ENCODE measurements at regions not wholly inside any gene's neighbourhood (a gene's known extent, or its start where the extent isn't known, plus 50 kb on each side); places are given as distances from the start of the nearest gene placed in this dataset.

GRCh38 chr18:50473881-50474280, 86.0 kb upstream of the MAPK4 start:
- H3K4me3 ChIP-seq: no peak overlapping the region
- H3K4me1 ChIP-seq: no peaks in the 10 kb centered on the region
- TF ChIP-seq, protein P1, sequence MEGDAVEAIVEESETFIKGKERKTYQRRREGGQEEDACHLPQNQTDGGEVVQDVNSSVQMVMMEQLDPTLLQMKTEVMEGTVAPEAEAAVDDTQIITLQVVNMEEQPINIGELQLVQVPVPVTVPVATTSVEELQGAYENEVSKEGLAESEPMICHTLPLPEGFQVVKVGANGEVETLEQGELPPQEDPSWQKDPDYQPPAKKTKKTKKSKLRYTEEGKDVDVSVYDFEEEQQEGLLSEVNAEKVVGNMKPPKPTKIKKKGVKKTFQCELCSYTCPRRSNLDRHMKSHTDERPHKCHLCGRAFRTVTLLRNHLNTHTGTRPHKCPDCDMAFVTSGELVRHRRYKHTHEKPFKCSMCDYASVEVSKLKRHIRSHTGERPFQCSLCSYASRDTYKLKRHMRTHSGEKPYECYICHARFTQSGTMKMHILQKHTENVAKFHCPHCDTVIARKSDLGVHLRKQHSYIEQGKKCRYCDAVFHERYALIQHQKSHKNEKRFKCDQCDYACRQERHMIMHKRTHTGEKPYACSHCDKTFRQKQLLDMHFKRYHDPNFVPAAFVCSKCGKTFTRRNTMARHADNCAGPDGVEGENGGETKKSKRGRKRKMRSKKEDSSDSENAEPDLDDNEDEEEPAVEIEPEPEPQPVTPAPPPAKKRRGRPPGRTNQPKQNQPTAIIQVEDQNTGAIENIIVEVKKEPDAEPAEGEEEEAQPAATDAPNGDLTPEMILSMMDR (IDR thresholded peaks at IDR 0.05): no peak
- TF ChIP-seq POLR2A (IDR thresholded peaks at IDR 0.05): no peak
- WGBS, 2 donors: 80 to 89% methylated on average over 1 to 3 of the region's 5 CpGs
- H3K27me3 ChIP-seq: peaks cover 0 to 11% (median 0%) of the 10 kb centered on the region in 4 donors
- H3K9me3 ChIP-seq: no peaks in the 10 kb centered on the region
- no peaks in the 10 kb centered on the region for H3K36me3 ChIP-seq
- no peak for DNase-seq
- H3K27ac ChIP-seq: no peak overlapping the region
- intact Hi-C loops (cut with DNase I): no loop called here

- Histone ChIP-seq H3K36me3 (no peaks in the 10 kb centered on the region), H3K9me3 (no peaks in the 10 kb centered on the region), H3K4me1 (no peaks in the 10 kb centered on the region), H3K27ac (no peak overlapping the region), H3K27me3 (peaks cover 0 to 11% (median 0%) of the 10 kb centered on the region in 4 donors), H3K4me3 (no peak overlapping the region)
- DNase-seq: no peak
- intact Hi-C loops (cut with DNase I): no loop called here
- TF ChIP-seq POLR2A (IDR thresholded peaks at IDR 0.05): no peak
- TF ChIP-seq, protein P1 (IDR thresholded peaks at IDR 0.05): no peak
- 21 to 45% methylated on average over 3 to 4 of the region's 4 CpGs for WGBS, 2 donors
These were observed 84.2 kb upstream of the MAPK4 start for GRCh38 chr18:50475538-50476193.

GRCh38 chr18:50492097-50492496, 67.8 kb upstream of the MAPK4 start:
- TF ChIP-seq, protein P1 (IDR thresholded peaks at IDR 0.05): no peak
- no peak for TF ChIP-seq POLR2A (IDR thresholded peaks at IDR 0.05)
- no peak for DNase-seq
- Histone ChIP-seq H3K27me3 (no peaks in the 10 kb centered on the region), H3K36me3 (no peaks in the 10 kb centered on the region), H3K27ac (no peak overlapping the region), H3K4me1 (no peaks in the 10 kb centered on the region), H3K4me3 (no peak overlapping the region), H3K9me3 (no peaks in the 10 kb centered on the region)
- intact Hi-C loops (cut with DNase I): no loop called here
- 49 to 75% methylated on average over 2 of the region's 2 CpGs for WGBS, 2 donors

DNA sequence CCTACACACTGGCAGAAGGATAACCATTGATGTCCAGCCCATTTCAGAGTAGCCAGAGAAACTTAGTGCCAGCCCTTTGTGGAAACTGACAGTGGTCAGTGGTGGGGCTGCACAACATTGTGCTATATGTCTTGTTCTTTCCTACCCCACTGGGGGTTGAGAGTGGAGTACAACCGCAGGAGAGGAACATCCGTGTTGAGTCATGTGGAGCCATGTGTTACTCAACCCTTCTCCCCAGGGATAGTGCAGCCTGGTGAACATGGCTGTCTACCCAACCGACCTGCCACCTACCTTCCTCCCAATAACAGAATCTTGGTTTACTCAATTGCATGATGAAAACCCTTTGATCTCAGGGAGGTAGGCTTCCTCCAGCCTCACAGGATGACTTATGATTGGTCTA, 65.3 kb upstream of the MAPK4 start:
- DNase-seq: no peak
- H3K4me3 ChIP-seq: no peak overlapping the region
- no peak overlapping the region for H3K27ac ChIP-seq
- TF ChIP-seq POLR2A (IDR thresholded peaks at IDR 0.05): no peak
- TF ChIP-seq, protein P1 (IDR thresholded peaks at IDR 0.05): no peak
- WGBS, 2 donors: 80 to 81% methylated on average over 3 of the region's 3 CpGs
- intact Hi-C loops (cut with DNase I): no loop called here
- H3K27me3 ChIP-seq: no peaks in the 10 kb centered on the region
- H3K9me3 ChIP-seq: no peaks in the 10 kb centered on the region
- H3K36me3 ChIP-seq: no peaks in the 10 kb centered on the region
- no peaks in the 10 kb centered on the region for H3K4me1 ChIP-seq

DNA sequence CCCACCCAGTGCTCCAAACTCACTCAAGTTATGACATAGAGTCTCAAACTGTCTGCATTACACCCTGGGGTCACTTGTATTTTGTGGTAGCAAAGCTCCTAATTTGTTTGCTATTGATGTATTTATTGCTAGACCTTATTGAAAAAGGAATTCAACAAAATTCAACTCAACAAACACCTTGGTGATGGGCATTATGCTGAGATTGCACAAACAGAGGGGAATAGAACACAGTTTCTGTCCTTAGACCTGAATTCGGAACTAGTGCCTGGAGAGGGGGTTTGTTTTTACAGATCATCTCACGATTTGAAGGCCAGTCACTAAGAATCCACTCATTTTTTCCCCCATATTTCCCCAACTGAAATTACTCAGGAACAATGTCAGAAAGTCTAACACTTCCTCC, 53.5 kb upstream of the MAPK4 start:
- 53 to 69% methylated on average over 2 of the region's 2 CpGs for WGBS, 2 donors
- no peaks in the 10 kb centered on the region for H3K4me1 ChIP-seq
- no peaks in the 10 kb centered on the region for H3K36me3 ChIP-seq
- no peak overlapping the region for H3K27ac ChIP-seq
- peaks cover 0 to 7% (median 0%) of the 10 kb centered on the region in 4 donors for H3K27me3 ChIP-seq
- H3K4me3 ChIP-seq: no peak overlapping the region
- intact Hi-C loops (cut with DNase I): no loop called here
- TF ChIP-seq, protein P1 (IDR thresholded peaks at IDR 0.05): no peak
- no peak for TF ChIP-seq POLR2A (IDR thresholded peaks at IDR 0.05)
- no peaks in the 10 kb centered on the region for H3K9me3 ChIP-seq
- DNase-seq: no peak

All from esophagus squamous epithelium (tissue), 5 donors.